PC-9 (cell line): ENCODE measurements at regions not wholly inside any gene's neighbourhood (a gene's known extent, or its start where the extent isn't known, plus 50 kb on each side); places are given as distances from the start of the nearest gene placed in this dataset.

Source experiments
- CTCF ChIP-seq: fragments of 200-600 bp; sonication (generic); conservative IDR thresholded peaks from 2 replicates; pipeline ENCODE4 v1.6.1; 2017; ENCODE audit warnings: mixed run types, antibody characterized with exemption, mild to moderate bottlenecking, moderate library complexity
- EZH2 ChIP-seq: fragments of 200-600 bp; sonication (generic); IDR thresholded peaks from 2 replicates; pipeline ENCODE4 v1.8.0; 2017; ENCODE audit warnings: antibody characterized with exemption, low read depth

GRCh38 chr1:221188458-221188857 lies 309.2 kb downstream of the HLX start:
- no peak for TF ChIP-seq CTCF
- no peak for TF ChIP-seq EZH2
